ENCODE measurements at regions not wholly inside any gene's neighbourhood (a gene's known extent, or its start where the extent isn't known, plus 50 kb on each side); places are given as distances from the start of the nearest gene placed in this dataset.

DNA sequence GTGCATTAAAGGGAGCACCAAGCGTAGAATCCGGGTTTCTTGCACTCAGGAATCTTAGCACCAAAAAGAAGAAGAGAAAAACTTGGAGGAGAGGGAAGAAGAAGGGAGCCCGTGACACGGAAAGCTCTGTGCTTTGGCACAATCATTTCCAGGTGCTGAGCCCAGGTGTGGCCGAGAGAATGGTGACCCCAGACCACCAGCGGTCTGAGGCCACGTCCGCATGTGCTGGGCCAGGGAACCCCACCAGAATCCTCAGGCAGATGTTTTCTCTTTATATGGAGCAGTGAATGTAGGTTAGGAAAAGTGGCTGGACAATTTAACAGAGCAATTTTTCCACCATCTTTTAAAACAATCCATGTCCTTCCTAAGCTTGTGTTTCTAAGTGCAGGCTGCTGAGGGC lies 520.9 kb downstream of the EPHA4 start:
- no peak overlapping the region for H3K9ac ChIP-seq (ENCODE audit: low read length)
- H3K79me2 ChIP-seq (replicated peaks; ENCODE audit: insufficient read depth, low read length) = no peaks in the 10 kb centered on the region
- no peaks in the 10 kb centered on the region for H3K27me3 ChIP-seq (ENCODE audit: insufficient read depth, low read depth, low read length)
- H3K9me3 ChIP-seq (ENCODE audit: low read length) = no peaks in the 10 kb centered on the region
- no peaks in the 10 kb centered on the region for H3K9me2 ChIP-seq (ENCODE audit: insufficient read depth, low read length)
- H3K4me3 ChIP-seq (ENCODE audit: low read length) = no peak overlapping the region
- no peak overlapping the region for H2AFZ ChIP-seq (ENCODE audit: low read depth, low read length)
- H3F3A ChIP-seq (ENCODE audit: insufficient read depth, low read length, poor library complexity, severe bottlenecking) = no peaks in the 10 kb centered on the region
- TF ChIP-seq EZH2 (IDR thresholded peaks at IDR 0.05; ENCODE audit: borderline replicate concordance, insufficient read depth, low read length, poor library complexity, severe bottlenecking) = no peak
- TF ChIP-seq, protein P1, sequence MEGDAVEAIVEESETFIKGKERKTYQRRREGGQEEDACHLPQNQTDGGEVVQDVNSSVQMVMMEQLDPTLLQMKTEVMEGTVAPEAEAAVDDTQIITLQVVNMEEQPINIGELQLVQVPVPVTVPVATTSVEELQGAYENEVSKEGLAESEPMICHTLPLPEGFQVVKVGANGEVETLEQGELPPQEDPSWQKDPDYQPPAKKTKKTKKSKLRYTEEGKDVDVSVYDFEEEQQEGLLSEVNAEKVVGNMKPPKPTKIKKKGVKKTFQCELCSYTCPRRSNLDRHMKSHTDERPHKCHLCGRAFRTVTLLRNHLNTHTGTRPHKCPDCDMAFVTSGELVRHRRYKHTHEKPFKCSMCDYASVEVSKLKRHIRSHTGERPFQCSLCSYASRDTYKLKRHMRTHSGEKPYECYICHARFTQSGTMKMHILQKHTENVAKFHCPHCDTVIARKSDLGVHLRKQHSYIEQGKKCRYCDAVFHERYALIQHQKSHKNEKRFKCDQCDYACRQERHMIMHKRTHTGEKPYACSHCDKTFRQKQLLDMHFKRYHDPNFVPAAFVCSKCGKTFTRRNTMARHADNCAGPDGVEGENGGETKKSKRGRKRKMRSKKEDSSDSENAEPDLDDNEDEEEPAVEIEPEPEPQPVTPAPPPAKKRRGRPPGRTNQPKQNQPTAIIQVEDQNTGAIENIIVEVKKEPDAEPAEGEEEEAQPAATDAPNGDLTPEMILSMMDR (IDR thresholded peaks at IDR 0.05; ENCODE audit: poor library complexity, severe bottlenecking) = no peak
- no peak for TF ChIP-seq SMC3 (conservative IDR thresholded peaks at IDR 0.05; ENCODE audit: poor library complexity)
- no peak for TF ChIP-seq POLR2AphosphoS5 (IDR thresholded peaks at IDR 0.05)
- TF ChIP-seq EP300 (conservative IDR thresholded peaks at IDR 0.05; ENCODE audit: poor library complexity, severe bottlenecking) = no peak
- no peak for TF ChIP-seq RAD21 (conservative IDR thresholded peaks at IDR 0.05)
- no peak for TF ChIP-seq MXI1 (conservative IDR thresholded peaks at IDR 0.05; ENCODE audit: poor library complexity, severe bottlenecking)
- TF ChIP-seq TAF1 (IDR thresholded peaks at IDR 0.05; ENCODE audit: low read depth) = no peak
- no peaks in the 10 kb centered on the region for H3K36me3 ChIP-seq (ENCODE audit: insufficient read depth, low read length)
- H4K20me1 ChIP-seq (ENCODE audit: insufficient read depth) = no peaks in the 10 kb centered on the region
- H3K4me2 ChIP-seq (ENCODE audit: low read length) = no peak overlapping the region
- no peak overlapping the region for H3K27ac ChIP-seq (ENCODE audit: low read length)

DNA sequence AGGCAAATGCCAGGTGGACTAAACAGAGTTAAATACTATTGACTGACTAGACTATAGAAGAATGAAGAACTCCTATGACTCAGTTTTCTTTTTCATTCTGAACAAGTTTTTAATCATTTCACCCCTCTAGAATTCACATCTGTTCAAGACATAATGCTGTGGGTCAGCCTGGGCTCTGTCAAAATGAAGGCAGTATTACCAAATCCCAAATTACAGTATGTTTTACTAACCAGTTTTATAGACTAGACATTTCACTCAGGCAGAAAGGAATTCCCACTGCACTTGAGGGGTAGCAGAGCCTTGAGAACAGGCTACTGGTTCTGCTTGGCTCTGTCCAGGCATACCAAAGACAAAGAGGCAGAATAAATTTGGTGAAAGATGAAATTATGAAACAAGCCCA lies 511.7 kb downstream of the EPHA4 start:
- Histone ChIP-seq H3K4me2 (ENCODE audit: low read length) (no peak overlapping the region), H4K20me1 (ENCODE audit: insufficient read depth) (no peaks in the 10 kb centered on the region), H3K27me3 (ENCODE audit: insufficient read depth, low read depth, low read length) (no peaks in the 10 kb centered on the region), H3K79me2 (replicated peaks; ENCODE audit: insufficient read depth, low read length) (no peaks in the 10 kb centered on the region), H3K9me2 (ENCODE audit: insufficient read depth, low read length) (no peaks in the 10 kb centered on the region), H3K9me3 (ENCODE audit: low read length) (no peaks in the 10 kb centered on the region), H2AFZ (ENCODE audit: low read depth, low read length) (no peak overlapping the region), H3F3A (ENCODE audit: insufficient read depth, low read length, poor library complexity, severe bottlenecking) (no peaks in the 10 kb centered on the region), H3K9ac (ENCODE audit: low read length) (no peak overlapping the region), H3K27ac (ENCODE audit: low read length) (no peak overlapping the region), H3K4me3 (ENCODE audit: low read length) (no peak overlapping the region), H3K36me3 (ENCODE audit: insufficient read depth, low read length) (no peaks in the 10 kb centered on the region)
- TF ChIP-seq TAF1 (IDR thresholded peaks at IDR 0.05; ENCODE audit: low read depth) = no peak
- no peak for TF ChIP-seq EZH2 (IDR thresholded peaks at IDR 0.05; ENCODE audit: borderline replicate concordance, insufficient read depth, low read length, poor library complexity, severe bottlenecking)
- no peak for TF ChIP-seq RAD21 (conservative IDR thresholded peaks at IDR 0.05)
- TF ChIP-seq, protein P1 (IDR thresholded peaks at IDR 0.05; ENCODE audit: poor library complexity, severe bottlenecking) = no peak
- no peak for TF ChIP-seq EP300 (conservative IDR thresholded peaks at IDR 0.05; ENCODE audit: poor library complexity, severe bottlenecking)
- TF ChIP-seq POLR2AphosphoS5 (IDR thresholded peaks at IDR 0.05) = no peak
- TF ChIP-seq MXI1 (conservative IDR thresholded peaks at IDR 0.05; ENCODE audit: poor library complexity, severe bottlenecking) = no peak
- TF ChIP-seq SMC3 (conservative IDR thresholded peaks at IDR 0.05; ENCODE audit: poor library complexity) = no peak
- TF ChIP-seq, protein P2, sequence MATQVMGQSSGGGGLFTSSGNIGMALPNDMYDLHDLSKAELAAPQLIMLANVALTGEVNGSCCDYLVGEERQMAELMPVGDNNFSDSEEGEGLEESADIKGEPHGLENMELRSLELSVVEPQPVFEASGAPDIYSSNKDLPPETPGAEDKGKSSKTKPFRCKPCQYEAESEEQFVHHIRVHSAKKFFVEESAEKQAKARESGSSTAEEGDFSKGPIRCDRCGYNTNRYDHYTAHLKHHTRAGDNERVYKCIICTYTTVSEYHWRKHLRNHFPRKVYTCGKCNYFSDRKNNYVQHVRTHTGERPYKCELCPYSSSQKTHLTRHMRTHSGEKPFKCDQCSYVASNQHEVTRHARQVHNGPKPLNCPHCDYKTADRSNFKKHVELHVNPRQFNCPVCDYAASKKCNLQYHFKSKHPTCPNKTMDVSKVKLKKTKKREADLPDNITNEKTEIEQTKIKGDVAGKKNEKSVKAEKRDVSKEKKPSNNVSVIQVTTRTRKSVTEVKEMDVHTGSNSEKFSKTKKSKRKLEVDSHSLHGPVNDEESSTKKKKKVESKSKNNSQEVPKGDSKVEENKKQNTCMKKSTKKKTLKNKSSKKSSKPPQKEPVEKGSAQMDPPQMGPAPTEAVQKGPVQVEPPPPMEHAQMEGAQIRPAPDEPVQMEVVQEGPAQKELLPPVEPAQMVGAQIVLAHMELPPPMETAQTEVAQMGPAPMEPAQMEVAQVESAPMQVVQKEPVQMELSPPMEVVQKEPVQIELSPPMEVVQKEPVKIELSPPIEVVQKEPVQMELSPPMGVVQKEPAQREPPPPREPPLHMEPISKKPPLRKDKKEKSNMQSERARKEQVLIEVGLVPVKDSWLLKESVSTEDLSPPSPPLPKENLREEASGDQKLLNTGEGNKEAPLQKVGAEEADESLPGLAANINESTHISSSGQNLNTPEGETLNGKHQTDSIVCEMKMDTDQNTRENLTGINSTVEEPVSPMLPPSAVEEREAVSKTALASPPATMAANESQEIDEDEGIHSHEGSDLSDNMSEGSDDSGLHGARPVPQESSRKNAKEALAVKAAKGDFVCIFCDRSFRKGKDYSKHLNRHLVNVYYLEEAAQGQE (IDR thresholded peaks at IDR 0.05; ENCODE audit: borderline replicate concordance) = no peak
